H1 (cell line): ENCODE measurements at regions not wholly inside any gene's neighbourhood (a gene's known extent, or its start where the extent isn't known, plus 50 kb on each side); places are given as distances from the start of the nearest gene placed in this dataset.

Experiments
- CTCF ChIA-PET: fragments of 300-600 bp; sonication (Branson Sonifier 250); formaldehyde crosslinking; loops from one replicate; lab custom pipeline; 2021; ENCODE audit not compliant: partially characterized antibody; lab: Charles Lee
- POLR2A ChIA-PET: fragments of 300-600 bp; sonication (Branson Sonifier 250); formaldehyde crosslinking; loops from one replicate; lab custom pipeline; 2021; ENCODE audit warnings: inconsistent platforms; ENCODE audit not compliant: partially characterized antibody; lab: Charles Lee
- DNase-seq, 2 experiments: peaks; one replicate each; pipeline versions ENCODE4 v3.0.0 to v3.0.0-alpha.2; 2010 to 2022; ENCODE audit warnings: low spot score in 2 of 2, low read depth in 1 of 2, mixed read lengths in 1 of 2
- FAIRE-seq: peaks from 2 replicates; lab custom pipeline; 2011; peaks lifted over from hg19 to GRCh38; lab: Jason Lieb, UNC
- H2AFZ ChIP-seq: 2 replicates; pipeline ENCODE4 v1.8.1; 2012; ENCODE audit warnings: low read length, inconsistent platforms
- H2AK5ac ChIP-seq: 2 replicates; pipeline ENCODE4 v1.6.1; 2013; ENCODE audit warnings: low read depth, low read length
- H2BK120ac ChIP-seq: replicated peaks from 2 replicates; pipeline ENCODE3; 2013; ENCODE audit warnings: low read depth, low read length, inconsistent platforms
- H2BK12ac ChIP-seq: 2 replicates; pipeline ENCODE4 v1.6.1; 2013; ENCODE audit warnings: low read depth, low read length
- H2BK15ac ChIP-seq: 2 replicates; pipeline ENCODE4 v1.6.1; 2013; ENCODE audit warnings: low read length
- H2BK20ac ChIP-seq: 2 replicates; pipeline ENCODE4 v1.6.1; 2013; ENCODE audit warnings: low read length
- H2BK5ac ChIP-seq: 2 replicates; pipeline ENCODE4 v1.6.1; 2013; ENCODE audit warnings: low read depth, low read length
- H3K14ac ChIP-seq: 2 replicates; pipeline ENCODE4 v1.6.1; 2013; ENCODE audit warnings: inconsistent platforms; ENCODE audit not compliant: insufficient read length
- H3K18ac ChIP-seq: 2 replicates; pipeline ENCODE4 v1.6.1; 2013; ENCODE audit warnings: low read length; ENCODE audit errors: extremely low read depth
- H3K23ac ChIP-seq: 2 replicates; pipeline ENCODE4 v1.6.1; 2013; ENCODE audit warnings: inconsistent platforms; ENCODE audit not compliant: insufficient read length
- H3K23me2 ChIP-seq: 2 replicates; pipeline ENCODE4 v1.6.1; 2013; ENCODE audit warnings: low read depth, low read length
- H3K27ac ChIP-seq: 2 replicates; pipeline ENCODE4 v1.6.1; 2011; ENCODE audit warnings: low read depth, low read length, inconsistent platforms
- H3K27me3 ChIP-seq, 4 experiments: replicated peaks in 1 of 4; 1 replicate in 1 of 4; 2 replicates in 3 of 4; pipeline versions ENCODE4 v1.6.1 to v1.8.1; 2011 to 2013; ENCODE audit warnings: low read length in 3 of 4, mild to moderate bottlenecking in 3 of 4, inconsistent platforms in 2 of 4, mixed read lengths in 2 of 4, moderate library complexity in 1 of 4; ENCODE audit not compliant: control insufficient read depth in 3 of 4, insufficient read depth in 3 of 4; ENCODE audit errors: extremely low read depth in 1 of 4
- H3K36me3 ChIP-seq, 4 experiments: 2 replicates each; pipeline versions ENCODE4 v1.6.1 to v1.8.1; 2011 to 2013; ENCODE audit warnings: mild to moderate bottlenecking in 4 of 4, low read length in 3 of 4, moderate library complexity in 2 of 4, control low read depth in 1 of 4, inconsistent platforms in 1 of 4; ENCODE audit not compliant: insufficient read depth in 4 of 4, control insufficient read depth in 2 of 4
- H3K4ac ChIP-seq: replicated peaks from 2 replicates; pipeline ENCODE3; 2013; ENCODE audit warnings: low read length, low read depth, mixed read lengths, inconsistent platforms; ENCODE audit not compliant: insufficient read length
- H3K4me1 ChIP-seq, 4 experiments: replicated peaks in 1 of 4; 1 replicate in 1 of 4; 2 replicates in 3 of 4; pipeline versions ENCODE4 v1.6.1 to v1.8.1; 2011 to 2013; ENCODE audit warnings: low read length in 3 of 4, inconsistent platforms in 2 of 4, mixed read lengths in 1 of 4; ENCODE audit not compliant: insufficient read depth in 4 of 4, control insufficient read depth in 3 of 4
- H3K4me2 ChIP-seq, 2 experiments: 2 replicates each; pipeline versions ENCODE4 v1.6.1 to v1.8.1; 2011 to 2013; ENCODE audit warnings: low read depth in 2 of 2, low read length in 2 of 2, control low read depth in 1 of 2, inconsistent platforms in 1 of 2, mild to moderate bottlenecking in 1 of 2; ENCODE audit not compliant: insufficient read depth in 1 of 2
- H3K4me3 ChIP-seq, 4 experiments: fragments of 200-600, 300-600 bp in 1 of 4; sonication (generic), shearing (Covaris generic), sonication (Bioruptor Twin) in 1 of 4; 2 replicates each; pipeline versions ENCODE4 v1.5.1 to v1.8.1; 2011 to 2016; ENCODE audit warnings: low read length in 4 of 4, low read depth in 3 of 4, control low read depth in 2 of 4, inconsistent platforms in 2 of 4, mild to moderate bottlenecking in 2 of 4, mixed read lengths in 1 of 4, moderate library complexity in 1 of 4; ENCODE audit not compliant: insufficient read depth in 2 of 4; ENCODE audit errors: extremely low read depth in 1 of 4
- H3K56ac ChIP-seq: replicated peaks from 2 replicates; pipeline ENCODE3; 2013; ENCODE audit warnings: low read depth, mild to moderate bottlenecking, mixed read lengths, low read length, inconsistent platforms; ENCODE audit not compliant: insufficient read length
- H3K79me1 ChIP-seq: 2 replicates; pipeline ENCODE4 v1.6.1; 2013; ENCODE audit warnings: low read depth, low read length, control low read depth
- H3K79me2 ChIP-seq, 2 experiments: 2 replicates each; pipeline versions ENCODE4 v1.6.1 to v1.8.1; 2012 to 2013; ENCODE audit warnings: low read length in 2 of 2, mild to moderate bottlenecking in 2 of 2, inconsistent platforms in 1 of 2; ENCODE audit not compliant: insufficient read depth in 2 of 2, control insufficient read depth in 1 of 2
- H3K9ac ChIP-seq, 4 experiments: replicated peaks in 1 of 4; 1 replicate in 1 of 4; 2 replicates in 3 of 4; pipeline versions ENCODE4 v1.6.1 to v1.8.1; 2011 to 2013; ENCODE audit warnings: low read depth in 3 of 4, low read length in 3 of 4, control low read depth in 2 of 4, mild to moderate bottlenecking in 2 of 4, moderate library complexity in 2 of 4, inconsistent platforms in 1 of 4; ENCODE audit errors: extremely low read depth in 1 of 4
- H3K9me3 ChIP-seq, 2 experiments: 2 replicates each; pipeline versions ENCODE4 v1.6.1 to v1.8.1; 2012 to 2013; ENCODE audit warnings: mild to moderate bottlenecking in 2 of 2, moderate library complexity in 2 of 2, control low read depth in 1 of 2, inconsistent platforms in 1 of 2, low read depth in 1 of 2, low read length in 1 of 2, mixed read lengths in 1 of 2; ENCODE audit not compliant: insufficient read depth in 2 of 2
- H4K20me1 ChIP-seq, 2 experiments: replicated peaks in 1 of 2; 2 replicates each; pipeline versions ENCODE3 to v1.8.1; 2011 to 2013; ENCODE audit warnings: inconsistent platforms in 2 of 2, low read length in 2 of 2, mild to moderate bottlenecking in 1 of 2; ENCODE audit not compliant: insufficient read depth in 2 of 2, control insufficient read depth in 1 of 2
- H4K5ac ChIP-seq: 2 replicates; pipeline ENCODE4 v1.6.1; 2013; ENCODE audit warnings: low read length, low read depth, mixed read lengths, inconsistent platforms; ENCODE audit not compliant: insufficient read length
- H4K8ac ChIP-seq: 2 replicates; pipeline ENCODE4 v1.8.0; 2013; ENCODE audit warnings: mild to moderate bottlenecking, moderate library complexity, low read length, inconsistent platforms; ENCODE audit not compliant: insufficient read depth; ENCODE audit errors: extremely low read depth
- H4K91ac ChIP-seq: replicated peaks from 2 replicates; pipeline ENCODE3; 2013; ENCODE audit warnings: low read length, mixed read lengths, inconsistent platforms; ENCODE audit not compliant: insufficient read length
- BACH1 ChIP-seq: IDR thresholded peaks from 2 replicates; pipeline ENCODE4 v1.6.1; 2012; ENCODE audit warnings: low read length, improper control_type of control experiment
- BCL11A ChIP-seq, 2 experiments: IDR thresholded peaks; one replicate each; pipeline ENCODE4 v1.6.1; 2011; ENCODE audit warnings: low read depth in 2 of 2, low read length in 2 of 2, mild to moderate bottlenecking in 2 of 2
- EGR1 ChIP-seq: IDR thresholded peaks from 2 replicates; pipeline ENCODE4 v1.6.1; 2011; ENCODE audit warnings: low read depth, low read length, borderline replicate concordance
- EP300 ChIP-seq, 2 experiments: IDR thresholded peaks; 1 replicate in 1 of 2; 2 replicates in 1 of 2; pipeline ENCODE4 v1.6.1; 2011 to 2012; ENCODE audit warnings: low read depth in 2 of 2, low read length in 2 of 2, mild to moderate bottlenecking in 2 of 2, borderline replicate concordance in 1 of 2, inconsistent platforms in 1 of 2, moderate library complexity in 1 of 2
- EZH2 ChIP-seq: fragments of 200-600 bp; sonication (generic); IDR thresholded peaks from 2 replicates; pipeline ENCODE4 v1.7.1; 2012; ENCODE audit warnings: low read depth, mild to moderate bottlenecking, moderate library complexity, low read length, inconsistent platforms; ENCODE audit not compliant: severe bottlenecking
- JUN ChIP-seq: IDR thresholded peaks from 2 replicates; pipeline ENCODE4 v1.6.1; 2011; ENCODE audit warnings: low read depth, mild to moderate bottlenecking, improper control_type of control experiment, low read length
- NRF1 ChIP-seq: IDR thresholded peaks from 2 replicates; pipeline ENCODE4 v1.6.1; 2011; ENCODE audit warnings: mild to moderate bottlenecking, low read depth, low read length, improper control_type of control experiment
- POLR2A ChIP-seq, 2 experiments: IDR thresholded peaks; 1 replicate in 1 of 2; 2 replicates in 1 of 2; pipeline ENCODE4 v1.6.1; 2011; ENCODE audit warnings: low read depth in 2 of 2, low read length in 2 of 2, mild to moderate bottlenecking in 2 of 2; ENCODE audit errors: control extremely low read depth in 1 of 2
- SRF ChIP-seq: IDR thresholded peaks from 2 replicates; pipeline ENCODE4 v1.6.1; 2011; ENCODE audit warnings: mild to moderate bottlenecking, low read depth, low read length, moderate library complexity
- WGBS, 2 experiments: shearing (Covaris generic) in 1 of 2; methylation state at CpG; one replicate each; pipeline versions ENCODE4 v1.1.6 to v1.1.7; 2013 to 2015; ENCODE audit warnings: low lambda C conversion rate in 2 of 2, mixed read lengths in 2 of 2, inconsistent platforms in 1 of 2, low coverage in 1 of 2, missing lambda C conversion rate in 1 of 2; ENCODE audit not compliant: insufficient replicate concordance in 2 of 2, insufficient coverage in 1 of 2, insufficient read length in 1 of 2; ENCODE audit errors: extremely low coverage in 1 of 2, missing lambda C conversion rate in 1 of 2; 5-methylcytosine and 5-hydroxymethylcytosine counted together
- TF ChIP-seq, protein P1 (sequence below): IDR thresholded peaks from 2 replicates; pipeline ENCODE4 v1.6.1; 2012; ENCODE audit warnings: low read length, inconsistent platforms

- H4K91ac ChIP-seq, result no peak overlapping the region
- no peak overlapping the region for H4K8ac ChIP-seq
- no peaks in the 10 kb centered on the region for H3K27me3 ChIP-seq
- CTCF ChIA-PET, result no interaction called here
- H2BK12ac ChIP-seq, result no peak overlapping the region
- H3K36me3 ChIP-seq, result no peaks in the 10 kb centered on the region
- POLR2A ChIA-PET, result no interaction called here
- no peak overlapping the region for H3K4me3 ChIP-seq
- no peaks in the 10 kb centered on the region for H3K79me1 ChIP-seq
- no peak for TF ChIP-seq SRF
- TF ChIP-seq BCL11A (IDR thresholded peaks at IDR 0.05; ENCODE audit: low read depth in 2 of 2, low read length in 2 of 2), result no peak
- TF ChIP-seq BACH1, result no peak
- no peak for TF ChIP-seq EZH2
- no peak for TF ChIP-seq POLR2A (IDR thresholded peaks at IDR 0.05; ENCODE audit: control extremely low read depth in 1 of 2, low read depth in 2 of 2, low read length in 2 of 2)
- no peak for TF ChIP-seq NRF1
- TF ChIP-seq EP300 (IDR thresholded peaks at IDR 0.05; ENCODE audit: borderline replicate concordance in 1 of 2, low read depth in 2 of 2, low read length in 2 of 2), result no peak
- TF ChIP-seq EGR1, result no peak
- no peak for TF ChIP-seq JUN
- TF ChIP-seq, protein P1, sequence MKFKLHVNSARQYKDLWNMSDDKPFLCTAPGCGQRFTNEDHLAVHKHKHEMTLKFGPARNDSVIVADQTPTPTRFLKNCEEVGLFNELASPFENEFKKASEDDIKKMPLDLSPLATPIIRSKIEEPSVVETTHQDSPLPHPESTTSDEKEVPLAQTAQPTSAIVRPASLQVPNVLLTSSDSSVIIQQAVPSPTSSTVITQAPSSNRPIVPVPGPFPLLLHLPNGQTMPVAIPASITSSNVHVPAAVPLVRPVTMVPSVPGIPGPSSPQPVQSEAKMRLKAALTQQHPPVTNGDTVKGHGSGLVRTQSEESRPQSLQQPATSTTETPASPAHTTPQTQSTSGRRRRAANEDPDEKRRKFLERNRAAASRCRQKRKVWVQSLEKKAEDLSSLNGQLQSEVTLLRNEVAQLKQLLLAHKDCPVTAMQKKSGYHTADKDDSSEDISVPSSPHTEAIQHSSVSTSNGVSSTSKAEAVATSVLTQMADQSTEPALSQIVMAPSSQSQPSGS, result no peak
- no peak overlapping the region for H3K4ac ChIP-seq
- no peak overlapping the region for H3K56ac ChIP-seq
- H2BK20ac ChIP-seq, result no peak overlapping the region
- no peak overlapping the region for H3K9ac ChIP-seq
- no peak overlapping the region for H3K27ac ChIP-seq
- DNase-seq (no peak), FAIRE-seq (no peak)
- no peaks in the 10 kb centered on the region for H3K9me3 ChIP-seq
- H4K20me1 ChIP-seq, result no peaks in the 10 kb centered on the region
- no peak overlapping the region for H3K14ac ChIP-seq
- H3K23ac ChIP-seq, result no peak overlapping the region
- no peaks in the 10 kb centered on the region for H3K79me2 ChIP-seq
- no peak overlapping the region for H3K18ac ChIP-seq
- no peak overlapping the region for H2AFZ ChIP-seq
- no peak overlapping the region for H2BK15ac ChIP-seq
- no peak overlapping the region for H4K5ac ChIP-seq
- no peak overlapping the region for H3K4me2 ChIP-seq
- H2BK5ac ChIP-seq, result no peak overlapping the region
- WGBS, 2 experiments, result 90 to 100% methylated on average over 1 to 2 of the region's 2 CpGs
- no peaks in the 10 kb centered on the region for H3K4me1 ChIP-seq
- no peaks in the 10 kb centered on the region for H3K23me2 ChIP-seq
- H2BK120ac ChIP-seq, result no peak overlapping the region
- H2AK5ac ChIP-seq, result no peak overlapping the region
Measured at GRCh38 chr21:35150562-35151226, 101.6 kb upstream of the RUNX1 start.
